Activated CD8-positive, alpha-beta memory T cell treated with anti-CD3 and anti-CD28 coated beads for 48 hours (primary cell): ENCODE measurements at regions not wholly inside any gene's neighbourhood (a gene's known extent, or its start where the extent isn't known, plus 50 kb on each side); places are given as distances from the start of the nearest gene placed in this dataset.

ENCODE experiments used
- DNase-seq, 3 experiments: peaks; one replicate each; pipeline ENCODE4 v3.0.0-alpha.2; 2020; ENCODE audit warnings: low read depth in 2 of 3, low spot score in 2 of 3

DNA sequence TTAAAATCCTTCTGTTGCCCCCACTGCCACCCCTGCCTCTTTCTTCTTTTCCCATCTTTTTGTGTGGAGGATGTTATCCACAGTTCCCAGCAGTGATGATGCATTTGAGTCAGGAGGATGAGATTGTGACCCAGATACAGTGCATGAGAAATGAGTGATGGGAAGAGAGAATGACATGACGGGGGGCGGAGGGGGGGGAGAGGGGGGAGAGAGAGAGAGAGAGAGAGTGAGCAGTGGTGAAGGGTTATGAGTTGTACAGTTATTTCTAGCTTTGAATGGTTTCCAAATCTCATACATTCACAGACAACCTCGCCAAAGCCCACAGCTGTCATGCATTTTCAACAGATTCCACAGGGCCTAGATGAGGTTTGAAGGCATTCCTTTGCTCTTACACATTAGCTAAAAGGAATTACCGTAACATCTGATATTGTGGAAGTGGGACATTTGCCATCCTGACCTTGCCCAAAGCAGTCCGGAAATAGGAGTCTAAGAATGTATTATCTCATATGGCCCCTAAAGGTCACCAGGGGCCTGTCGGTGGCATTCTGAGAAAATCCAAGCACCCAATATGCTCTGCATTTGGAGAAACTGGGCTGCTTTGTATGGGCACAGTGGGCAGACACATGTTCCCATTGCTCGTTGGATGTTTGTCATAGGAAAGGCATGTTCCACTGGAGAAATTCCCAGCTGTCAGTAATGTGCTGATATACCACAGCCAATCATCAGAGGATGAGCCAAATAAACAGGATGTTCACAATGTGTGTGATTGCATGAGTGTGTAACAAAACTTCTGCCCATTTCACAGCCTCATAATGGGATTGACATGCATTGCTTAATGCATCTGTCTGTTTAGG is 435.8 kb downstream of the SPRY1 start:
- DNase-seq = no peak

DNA sequence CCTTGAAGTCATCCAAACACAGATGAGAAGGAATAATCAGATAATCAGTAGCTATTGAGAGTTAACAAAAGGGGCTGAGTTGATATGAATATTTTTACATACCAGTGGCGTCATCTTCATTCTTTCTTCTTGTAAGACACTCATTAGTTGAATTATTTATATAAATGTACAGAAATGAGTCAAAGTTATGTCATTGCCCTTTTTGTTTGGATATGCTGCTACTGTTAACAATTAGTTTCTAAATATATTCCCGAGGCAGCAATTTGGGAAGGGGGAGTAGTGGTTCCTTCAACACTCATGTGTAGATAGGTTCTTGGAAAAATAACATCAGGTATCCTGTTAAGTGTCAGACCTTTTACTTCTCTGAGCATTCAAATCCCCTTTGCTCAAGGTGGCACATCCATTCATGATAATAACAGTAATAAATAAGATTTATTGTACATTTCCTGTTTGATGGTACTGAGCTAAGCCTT is 436.6 kb downstream of the SPRY1 start:
- DNase-seq = no peak

DNA sequence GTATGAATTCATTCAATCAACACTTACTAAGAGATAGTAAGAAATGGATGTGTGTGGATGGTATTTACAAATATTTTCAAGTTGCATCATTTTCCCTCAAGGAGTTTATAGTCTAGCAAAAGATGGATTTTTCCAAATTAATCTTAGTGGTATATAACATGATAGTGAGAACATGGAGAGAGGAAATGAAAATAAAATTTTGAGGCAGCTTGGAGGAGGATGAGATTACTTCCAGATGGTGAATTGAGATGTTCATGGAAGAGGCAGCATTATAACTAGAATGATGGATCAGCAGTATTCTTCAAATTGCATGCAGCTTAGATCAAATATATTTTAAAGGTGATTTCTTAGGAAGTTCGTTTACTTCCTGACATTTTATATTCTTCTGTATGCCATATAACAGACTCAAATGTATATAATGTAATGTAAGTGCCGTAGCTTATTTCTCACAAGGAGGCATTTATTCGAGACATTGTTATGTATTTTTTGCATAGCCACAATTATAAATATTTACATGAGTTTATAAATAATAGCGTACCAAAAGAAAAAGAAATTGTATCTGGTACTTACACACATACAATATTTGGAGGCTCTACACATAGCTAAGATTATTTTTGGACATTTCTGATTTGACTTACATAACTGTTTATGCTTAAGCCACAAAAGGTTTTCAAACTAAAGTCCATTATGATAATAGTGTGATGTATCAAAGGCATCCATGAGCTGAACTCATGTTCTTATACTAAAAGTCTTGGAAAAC is 439.4 kb downstream of the SPRY1 start:
- DNase-seq = no peak

DNA sequence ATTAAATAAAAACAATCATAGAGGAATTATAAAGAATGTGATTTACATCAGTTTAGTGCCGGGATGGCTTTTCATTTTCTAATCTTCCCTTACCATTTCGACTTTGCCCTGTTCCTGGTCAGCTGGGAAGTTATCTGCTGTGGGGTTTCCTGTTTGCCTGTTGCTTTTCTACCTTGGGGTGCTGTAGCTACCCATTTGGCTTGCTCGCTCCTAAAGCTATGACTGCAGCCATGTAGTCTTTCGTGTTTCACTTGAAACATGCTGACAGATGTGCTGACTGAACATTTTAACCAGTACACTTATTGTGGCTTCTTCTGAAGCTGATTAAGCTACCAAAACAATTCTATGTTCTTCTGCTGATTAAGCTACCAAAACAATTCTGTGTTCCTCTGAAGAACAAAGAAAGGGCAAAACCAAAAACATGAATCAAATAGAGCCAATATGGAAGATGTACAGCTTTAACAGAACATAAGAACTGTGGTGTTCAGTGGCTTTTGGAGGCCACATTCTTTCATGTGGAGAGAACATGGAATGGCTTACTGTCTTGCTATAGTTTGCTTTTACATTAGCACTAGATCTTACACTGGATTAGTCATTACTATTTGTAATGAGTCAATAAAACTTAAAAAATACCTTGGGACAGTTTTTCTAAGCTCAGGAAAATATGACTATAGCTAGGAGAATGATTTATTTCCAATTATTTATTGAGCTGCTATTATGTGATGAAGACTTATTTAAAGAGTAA is 440.4 kb downstream of the SPRY1 start:
- DNase-seq = no peak

- DNase-seq = no peak
Measured at GRCh38 chr4:123838474-123838873, 441.9 kb downstream of the SPRY1 start.

DNA sequence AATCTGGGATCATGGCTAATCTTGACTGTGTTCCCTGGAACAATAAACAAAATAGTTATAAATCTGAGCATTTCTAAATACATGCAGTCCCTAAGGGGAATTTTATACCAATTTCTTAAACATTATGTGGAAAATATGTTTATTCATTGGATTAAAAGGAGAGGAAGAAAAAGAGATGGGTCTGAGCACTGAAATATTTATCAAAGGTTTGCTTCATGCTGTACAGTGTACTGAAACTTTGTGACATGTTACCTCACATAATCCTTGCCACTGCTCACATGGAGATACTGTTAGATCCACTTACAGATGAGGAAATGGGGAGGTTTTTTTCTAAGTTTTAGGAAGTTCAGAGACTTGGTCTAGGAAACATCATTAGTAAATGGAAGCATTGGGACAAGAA is 443.6 kb downstream of the SPRY1 start:
- DNase-seq = no peak

GRCh38 chr4:123841447-123842121 is 445.0 kb downstream of the SPRY1 start:
- DNase-seq = no peak

GRCh38 chr4:123843137-123843536 is 446.5 kb downstream of the SPRY1 start:
- no peak for DNase-seq

DNA sequence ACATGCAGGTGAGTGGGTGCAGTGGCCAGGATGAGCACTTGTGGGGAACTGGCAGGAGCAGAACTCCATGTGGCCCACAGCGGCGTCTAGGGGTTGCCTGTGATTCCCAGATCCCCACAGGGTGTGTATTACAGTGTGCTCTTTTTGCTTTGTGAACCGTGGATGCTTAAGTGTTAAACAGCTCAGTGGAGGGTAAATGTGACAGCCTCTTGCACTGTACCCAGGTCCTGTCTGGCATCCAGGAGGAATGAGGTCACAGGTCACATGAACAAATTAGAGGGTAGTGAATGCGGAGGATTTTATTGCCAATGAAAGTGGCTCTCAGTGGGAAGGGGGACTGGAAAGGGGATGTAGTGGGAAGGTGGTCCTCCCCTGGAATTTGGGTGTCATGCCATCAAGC is 447.8 kb downstream of the SPRY1 start:
- DNase-seq = no peak

- no peak for DNase-seq
Measured at GRCh38 chr4:123846092-123846491, 449.5 kb downstream of the SPRY1 start.

DNA sequence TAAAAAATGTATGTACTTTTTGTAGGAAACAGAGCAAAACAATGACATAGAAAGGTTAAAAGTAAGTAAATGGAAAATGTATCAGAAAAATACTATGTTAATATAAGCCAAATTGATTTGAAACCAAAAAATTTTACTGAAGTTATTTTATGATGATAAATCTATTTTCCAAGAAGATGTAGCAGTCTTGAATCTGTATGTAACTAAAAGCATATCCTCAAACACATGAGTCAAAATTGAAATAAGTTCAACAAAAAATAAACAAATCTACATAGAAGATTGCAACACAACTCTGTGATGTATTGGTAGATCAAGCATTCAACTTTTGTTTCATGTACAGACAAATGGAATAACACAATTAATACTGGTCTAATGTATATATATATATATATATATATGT is 450.0 kb downstream of the SPRY1 start:
- DNase-seq = no peak

DNA sequence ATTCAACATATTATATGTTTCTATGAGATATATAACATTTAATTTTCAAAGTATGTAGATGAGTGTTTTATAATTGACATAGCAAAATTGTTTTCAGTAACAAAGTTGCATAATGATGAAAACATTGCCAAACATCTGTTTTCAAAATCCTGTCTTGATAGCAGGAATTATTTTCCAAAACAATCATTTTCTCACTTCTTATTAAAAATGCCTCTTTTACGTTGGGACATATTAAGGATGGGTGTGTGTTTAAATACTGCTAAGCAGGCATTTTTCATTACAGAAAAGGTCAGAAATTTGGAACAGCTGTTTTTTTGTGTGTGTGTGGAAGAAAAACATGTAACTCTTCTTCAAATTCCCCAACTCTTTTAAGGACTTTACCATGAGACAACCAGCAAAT is 452.0 kb downstream of the SPRY1 start:
- no peak for DNase-seq

DNA sequence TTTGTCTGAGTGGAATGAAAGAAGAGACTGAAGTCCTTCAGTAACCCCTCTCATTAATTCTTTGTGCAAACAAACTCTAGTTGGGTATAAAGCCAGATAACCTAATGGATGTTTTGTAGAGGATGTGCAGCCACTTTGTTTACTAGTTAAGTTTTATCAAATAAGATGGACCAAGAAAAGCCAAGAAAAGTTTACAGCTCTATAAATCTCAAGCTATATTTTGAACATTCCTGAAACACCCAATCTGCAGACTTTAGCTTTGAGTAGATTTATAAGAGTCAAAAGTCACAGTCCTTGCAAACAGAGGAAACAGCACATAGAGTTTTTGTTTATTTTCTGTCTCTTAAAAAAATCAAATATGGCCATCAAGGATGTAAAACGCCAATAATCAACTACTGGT is 452.9 kb downstream of the SPRY1 start:
- no peak for DNase-seq

GRCh38 chr4:123851521-123851920 is 454.9 kb downstream of the SPRY1 start:
- DNase-seq = no peak

DNA sequence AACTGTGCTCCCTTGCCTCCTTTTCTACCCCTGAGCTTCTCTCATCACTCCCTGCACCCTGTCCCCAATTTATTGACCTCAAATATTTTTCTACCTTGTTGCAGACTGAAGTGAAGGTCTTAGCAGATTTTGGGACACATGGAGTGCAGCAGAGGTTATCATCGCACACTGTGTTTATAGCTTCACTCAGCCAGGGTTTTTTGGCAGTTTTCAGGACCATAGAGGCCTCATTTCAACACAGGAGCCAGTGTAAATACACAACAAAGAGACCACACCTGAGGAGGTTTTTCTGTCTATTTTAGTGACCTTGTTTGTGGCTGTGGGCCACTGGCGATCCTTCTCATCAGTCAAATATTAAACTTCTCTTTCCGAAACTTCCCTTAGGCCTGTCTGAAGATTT is 457.1 kb downstream of the SPRY1 start:
- DNase-seq = no peak

DNA sequence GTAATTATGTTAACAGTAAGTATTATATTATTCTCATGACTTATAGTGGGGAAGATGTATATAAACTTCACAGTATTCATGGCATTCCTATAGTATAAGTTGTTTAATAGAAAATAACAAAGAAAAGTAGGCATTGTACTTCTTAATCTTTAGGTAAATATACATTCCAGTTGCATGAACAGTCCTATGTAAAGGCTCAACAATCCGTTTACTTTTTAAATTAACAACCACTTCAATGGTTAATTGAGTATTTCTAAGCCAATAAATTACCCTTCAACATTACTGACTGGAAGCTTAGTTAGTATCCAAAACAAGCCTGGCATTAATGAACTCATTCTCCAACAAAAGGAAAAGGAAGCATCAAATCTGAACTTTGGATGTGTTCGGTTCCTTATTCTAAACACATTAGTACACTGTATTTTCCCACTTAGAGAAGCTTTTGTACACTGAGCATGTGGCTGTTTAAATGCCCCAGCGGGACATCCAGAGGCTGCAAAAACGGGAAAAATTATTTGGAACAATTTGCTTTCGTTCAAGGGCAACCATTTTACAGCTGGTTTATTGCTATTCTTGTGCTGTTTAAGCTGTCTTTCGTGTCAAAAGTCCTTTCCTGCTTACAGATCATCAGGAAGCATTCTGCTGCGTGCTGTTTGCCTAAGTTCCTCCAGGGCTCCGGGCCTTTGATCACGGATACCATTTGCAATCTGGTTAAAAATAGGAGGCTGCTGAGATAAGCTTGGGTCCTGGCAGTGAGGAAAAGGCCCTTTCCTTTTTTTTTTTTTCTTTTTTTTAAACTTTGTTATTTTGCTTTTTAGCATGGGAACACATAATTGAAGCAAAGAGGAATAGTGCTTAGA is 460.3 kb downstream of the SPRY1 start:
- DNase-seq = no peak

GRCh38 chr4:123858465-123858864 is 461.9 kb downstream of the SPRY1 start:
- DNase-seq = no peak

DNA sequence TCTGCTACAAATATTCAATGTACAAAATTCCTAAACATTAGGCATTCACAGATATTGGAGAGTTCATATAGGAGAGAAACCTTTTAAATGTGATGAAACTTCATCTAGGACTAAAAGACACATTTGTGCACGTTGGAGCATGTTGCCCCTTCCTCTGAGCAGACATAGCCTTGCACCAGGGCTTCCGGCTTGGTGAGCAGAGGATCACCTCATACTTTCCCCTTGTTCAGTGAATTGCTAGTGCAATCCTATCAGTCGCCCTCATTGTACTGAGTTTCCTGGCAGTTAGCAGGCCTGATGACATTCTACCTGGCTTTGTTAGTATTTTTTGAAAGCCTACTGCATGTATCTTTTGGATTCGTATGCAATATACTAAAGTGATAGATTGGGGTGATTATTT is 466.2 kb downstream of the SPRY1 start:
- no peak for DNase-seq

GRCh38 chr4:123866796-123867195 is 470.2 kb downstream of the SPRY1 start:
- no peak for DNase-seq

DNA sequence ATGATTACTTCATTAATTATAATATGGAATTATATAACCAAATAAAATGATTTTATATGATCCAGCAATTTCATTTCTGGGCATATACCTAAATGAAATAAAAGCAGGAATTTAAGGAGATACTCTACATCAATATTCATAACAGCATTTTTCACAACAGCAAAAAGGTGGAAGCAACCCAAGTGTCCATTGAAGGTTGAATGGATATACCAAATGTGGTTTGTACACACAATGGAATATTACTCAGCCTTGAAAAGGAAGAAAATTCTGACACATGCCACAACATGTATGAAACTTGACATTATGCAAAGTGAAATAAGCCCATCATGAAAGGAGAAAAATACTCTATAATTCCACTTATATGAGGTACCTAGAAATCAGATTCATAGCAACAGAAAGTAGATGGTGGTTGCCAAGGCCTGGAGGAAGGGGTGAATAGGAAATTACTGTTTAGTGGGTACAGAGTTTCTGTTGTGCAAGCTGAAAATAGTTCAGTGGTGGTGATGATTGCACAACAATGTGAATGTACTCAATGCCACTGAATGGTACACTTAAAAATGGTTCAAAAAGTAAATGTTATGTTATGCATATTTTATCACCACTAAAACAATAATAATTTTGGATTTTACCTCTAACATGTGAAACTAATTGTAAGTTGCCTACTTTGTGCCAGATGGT is 471.5 kb downstream of the SPRY1 start:
- no peak for DNase-seq
